HepG2 (cell line): ENCODE measurements at regions not wholly inside any gene's neighbourhood (a gene's known extent, or its start where the extent isn't known, plus 50 kb on each side); places are given as distances from the start of the nearest gene placed in this dataset.

Experiments
- ATAC-seq: fragments of 200-7000 bp; cut with Tn5 transposase; 3 replicates; pipeline ENCODE4 v1.9.1; 2020; ENCODE audit warnings: mild to moderate bottlenecking, moderate library complexity
- BruUV-seq: library from RNA; stranded (reverse); fragments of 400-500 nt; replicated peaks from 2 replicates; lab custom pipeline; 2021; lab: Mats Ljungman, UMichigan
- CTCF ChIA-PET: fragments of 300-600 bp; formaldehyde crosslinking; extraction: SDS; loops from one replicate; lab custom pipeline; 2021; ENCODE audit warnings: low total read pairs, inconsistent platforms, low intra/inter-chr PET ratio; lab: Yijun Ruan, JAX
- POLR2A ChIA-PET: fragments of 350-600 bp; sonication (Branson Sonifier 250); formaldehyde crosslinking; loops from one replicate; lab custom pipeline; 2020; ENCODE audit warnings: antibody characterized with exemption, inconsistent platforms; lab: Yijun Ruan, JAX
- DNase-seq: peaks from one replicate; pipeline ENCODE4 v3.0.0-alpha.2; 2015; ENCODE audit warnings: low spot score
- FAIRE-seq: peaks from 3 replicates; lab custom pipeline; 2011; peaks lifted over from hg19 to GRCh38; lab: Jason Lieb, UNC
- H2AFZ ChIP-seq: one replicate; pipeline ENCODE4 v1.6.1; 2011; ENCODE audit warnings: low read length, inconsistent platforms
- H3K27ac ChIP-seq: fragments of 300-600 bp; 3 replicates; pipeline ENCODE4 v1.8.0; 2011; ENCODE audit warnings: mixed run types, mild to moderate bottlenecking, mixed read lengths, low read length, inconsistent platforms; ENCODE audit not compliant: insufficient read depth; ENCODE audit errors: extremely low read length
- H3K27me3 ChIP-seq, 2 experiments: fragments of 200-600 bp in 1 of 2; 2 replicates in 1 of 2; 3 replicates in 1 of 2; pipeline versions ENCODE4 v1.6.0 to v1.8.0; 2011; ENCODE audit warnings: low read length in 2 of 2, mild to moderate bottlenecking in 2 of 2, moderate library complexity in 2 of 2, inconsistent platforms in 1 of 2; ENCODE audit not compliant: insufficient read depth in 2 of 2, control insufficient read depth in 1 of 2
- H3K36me3 ChIP-seq, 2 experiments: fragments of 200-600 bp in 1 of 2; replicated peaks in 1 of 2; 2 replicates in 1 of 2; 3 replicates in 1 of 2; pipeline versions ENCODE4 v1.5.1 to v1.8.0; 2011; ENCODE audit warnings: low read length in 2 of 2, inconsistent platforms in 1 of 2; ENCODE audit not compliant: insufficient read depth in 2 of 2, control insufficient read depth in 1 of 2
- H3K4me1 ChIP-seq: 2 replicates; pipeline ENCODE4 v1.5.1; 2012; ENCODE audit warnings: low read length, inconsistent platforms; ENCODE audit not compliant: insufficient read depth
- H3K4me2 ChIP-seq: 2 replicates; pipeline ENCODE4 v1.6.0; 2011; ENCODE audit warnings: low read depth, low read length, inconsistent platforms
- H3K4me3 ChIP-seq, 3 experiments: fragments of 200-600 bp in 1 of 3; sonication (generic), shearing (Covaris generic) in 1 of 3; replicated peaks in 1 of 3; 2 replicates each; pipeline ENCODE4 v1.5.1; 2011 to 2016; ENCODE audit warnings: low read length in 3 of 3, inconsistent platforms in 2 of 3, low read depth in 2 of 3, mild to moderate bottlenecking in 2 of 3, control low read depth in 1 of 3, mixed read lengths in 1 of 3; ENCODE audit not compliant: insufficient read depth in 1 of 3
- H3K79me2 ChIP-seq: one replicate; pipeline ENCODE4 v1.6.1; 2011; ENCODE audit warnings: low read length, inconsistent platforms; ENCODE audit not compliant: insufficient read depth
- H3K9ac ChIP-seq: 2 replicates; pipeline ENCODE4 v1.6.0; 2011; ENCODE audit warnings: mild to moderate bottlenecking, low read depth, low read length, inconsistent platforms; ENCODE audit not compliant: insufficient read depth
- H3K9me3 ChIP-seq: 2 replicates; pipeline ENCODE4 v1.5.1; 2012; ENCODE audit warnings: mild to moderate bottlenecking, low read length
- H4K20me1 ChIP-seq: 2 replicates; pipeline ENCODE4 v1.6.0; 2011; ENCODE audit warnings: inconsistent platforms, mild to moderate bottlenecking, low read length, moderate library complexity; ENCODE audit not compliant: insufficient read depth
- AFF4 ChIP-seq: sonication (generic); formaldehyde crosslinking; IDR thresholded peaks from 2 replicates; pipeline ENCODE4 v1.4.0; 2020; ENCODE audit warnings: missing genetic modification reagents
- BHLHE40 ChIP-seq: IDR thresholded peaks from 2 replicates; pipeline ENCODE4 v1.6.1; 2011; ENCODE audit warnings: low read length, improper control_type of control experiment
- CCDC6 ChIP-seq: sonication (generic); formaldehyde crosslinking; IDR thresholded peaks from 2 replicates; pipeline ENCODE4 v1.8.1; 2022; ENCODE audit warnings: mild to moderate bottlenecking, missing genetic modification reagents, moderate library complexity
- CEBPG ChIP-seq: IDR thresholded peaks from 2 replicates; pipeline ENCODE4 v1.6.1; 2016
- DDIT3 ChIP-seq: sonication (generic); formaldehyde crosslinking; IDR thresholded peaks from 2 replicates; pipeline ENCODE4 v1.4.0; 2020; ENCODE audit warnings: mild to moderate bottlenecking, missing genetic modification reagents
- KDM1A ChIP-seq: IDR thresholded peaks from 2 replicates; pipeline ENCODE4 v1.6.1; 2016; ENCODE audit warnings: missing compliant biosample characterization
- KMT2A ChIP-seq: sonication (generic); formaldehyde crosslinking; IDR thresholded peaks from 2 replicates; pipeline ENCODE4 v1.4.0; 2020; ENCODE audit warnings: missing genetic modification reagents
- NR2C2 ChIP-seq: sonication (generic); formaldehyde crosslinking; IDR thresholded peaks from 2 replicates; pipeline ENCODE4 v1.4.0; 2020; ENCODE audit warnings: missing genetic modification reagents, mild to moderate bottlenecking, moderate library complexity, borderline replicate concordance
- SP1 ChIP-seq, 2 experiments: fragments of 450-650 bp in 1 of 2; sonication (generic) in 1 of 2; formaldehyde crosslinking in 1 of 2; IDR thresholded peaks; 2 replicates each; pipeline versions ENCODE4 v1.4.0 to v1.6.1; 2016 to 2020; ENCODE audit warnings: missing genetic modification reagents in 1 of 2
- ZBTB39 ChIP-seq: sonication (generic); formaldehyde crosslinking; IDR thresholded peaks from 2 replicates; pipeline ENCODE4 v1.5.0; 2020; ENCODE audit warnings: missing genetic modification reagents
- ZNF180 ChIP-seq: sonication (generic); formaldehyde crosslinking; IDR thresholded peaks from 2 replicates; pipeline ENCODE4 v1.4.0; 2020; ENCODE audit warnings: low read depth, missing genetic modification reagents, borderline replicate concordance
- ZNF451 ChIP-seq: sonication (generic); formaldehyde crosslinking; IDR thresholded peaks from 2 replicates; pipeline ENCODE4 v1.5.0; 2020; ENCODE audit warnings: mild to moderate bottlenecking, missing genetic modification reagents
- ZNF580 ChIP-seq: IDR thresholded peaks from 2 replicates; pipeline ENCODE4 v1.6.1; 2016; ENCODE audit warnings: low read depth, borderline replicate concordance
- ZNF879 ChIP-seq: sonication (generic); formaldehyde crosslinking; IDR thresholded peaks from 2 replicates; pipeline ENCODE4 v1.8.1; 2023; ENCODE audit warnings: missing genetic modification reagents
- ZSCAN12 ChIP-seq: sonication (generic); formaldehyde crosslinking; IDR thresholded peaks from 2 replicates; pipeline ENCODE4 v1.9.0; 2021; ENCODE audit warnings: mild to moderate bottlenecking, missing genetic modification reagents
- WGBS: methylation state at CpG from one replicate; pipeline ENCODE4 v1.1.6; 2017; ENCODE audit warnings: low lambda C conversion rate; 5-methylcytosine and 5-hydroxymethylcytosine counted together
- in situ Hi-C: cut with HindIII; loops from 2 replicates; pipeline ENCODE4 v1.10.0; 2017; ENCODE audit warnings: low pct_unique_long_range_greater_than_20kb; ENCODE audit not compliant: extremely low pct_ligation_motif_present
- intact Hi-C: fragments of 100-400 bp; cut with micrococcal nuclease; formaldehyde crosslinking; loops from one replicate; pipeline ENCODE4 v1.10.0; 2022; ENCODE audit not compliant: unreplicated experiment

GRCh38 chr3:94694894-94695293 is 632.0 kb downstream of the NSUN3 start:
- no peaks in the 10 kb centered on the region for H3K4me1 ChIP-seq
- no peak for DNase-seq
- H3K4me2 ChIP-seq, result no peak overlapping the region
- H3K9me3 ChIP-seq, result no peaks in the 10 kb centered on the region
- H3K27ac ChIP-seq, result no peak overlapping the region
- ChIA-PET CTCF (no interaction called here), POLR2A (no interaction called here)
- no peak for ATAC-seq
- no peak for FAIRE-seq
- H3K27me3 ChIP-seq, result no peaks in the 10 kb centered on the region
- H2AFZ ChIP-seq, result no peak overlapping the region
- no peak for TF ChIP-seq KMT2A (CRISPR knock-in tag)
- no peak for TF ChIP-seq NR2C2 (CRISPR knock-in tag)
- no peak for TF ChIP-seq KDM1A (CRISPR knock-in tag)
- no peak for TF ChIP-seq AFF4
- no TSS peak for BruUV-seq
- no peaks in the 10 kb centered on the region for H3K36me3 ChIP-seq
- H3K9ac ChIP-seq, result no peak overlapping the region
- H3K79me2 ChIP-seq, result no peaks in the 10 kb centered on the region
- in situ Hi-C loops, result no loop called here
- 47% methylated on average over 2 of the region's 2 CpGs for WGBS
- no peaks in the 10 kb centered on the region for H4K20me1 ChIP-seq
- H3K4me3 ChIP-seq, result no peak overlapping the region
- intact Hi-C loops, result no loop called here

- no TSS peak for BruUV-seq
- 10% methylated on average over 3 of the region's 3 CpGs for WGBS
- Histone ChIP-seq H2AFZ (no peak overlapping the region), H3K9me3 (no peaks in the 10 kb centered on the region), H3K79me2 (no peaks in the 10 kb centered on the region), H4K20me1 (no peaks in the 10 kb centered on the region), H3K4me1 (no peaks in the 10 kb centered on the region), H3K9ac (no peak overlapping the region), H3K4me2 (no peak overlapping the region), H3K27me3 (no peaks in the 10 kb centered on the region), H3K36me3 (no peaks in the 10 kb centered on the region), H3K27ac (no peak overlapping the region), H3K4me3 (no peak overlapping the region)
- ChIA-PET POLR2A (no interaction called here), CTCF (no interaction called here)
- ATAC-seq (no peak), DNase-seq (no peak), FAIRE-seq (no peak)
- intact Hi-C loops (no loop called here), in situ Hi-C loops (no loop called here)
- TF ChIP-seq DDIT3 (no peak), ZBTB39 (CRISPR knock-in tag) (no peak), ZNF451 (CRISPR knock-in tag) (no peak), CEBPG (no peak), ZNF180 (CRISPR knock-in tag) (no peak), SP1 (IDR thresholded peaks at IDR 0.05) (no peak), SP1 (CRISPR knock-in tag; IDR thresholded peaks at IDR 0.05) (no peak), ZNF580 (CRISPR knock-in tag) (no peak), BHLHE40 (no peak), ZSCAN12 (no peak), CCDC6 (CRISPR knock-in tag) (no peak), ZNF879 (no peak)
Measured at GRCh38 chr3:94704467-94704866, 641.6 kb downstream of the NSUN3 start.
